ENCODE measurements at regions not wholly inside any gene's neighbourhood (a gene's known extent, or its start where the extent isn't known, plus 50 kb on each side); places are given as distances from the start of the nearest gene placed in this dataset.
"Not testable (repeated sequence)": the region's sequence is repeated elsewhere in the genome, so short reads cannot be mapped to it uniquely, and the experiment has no call there.

DNA sequence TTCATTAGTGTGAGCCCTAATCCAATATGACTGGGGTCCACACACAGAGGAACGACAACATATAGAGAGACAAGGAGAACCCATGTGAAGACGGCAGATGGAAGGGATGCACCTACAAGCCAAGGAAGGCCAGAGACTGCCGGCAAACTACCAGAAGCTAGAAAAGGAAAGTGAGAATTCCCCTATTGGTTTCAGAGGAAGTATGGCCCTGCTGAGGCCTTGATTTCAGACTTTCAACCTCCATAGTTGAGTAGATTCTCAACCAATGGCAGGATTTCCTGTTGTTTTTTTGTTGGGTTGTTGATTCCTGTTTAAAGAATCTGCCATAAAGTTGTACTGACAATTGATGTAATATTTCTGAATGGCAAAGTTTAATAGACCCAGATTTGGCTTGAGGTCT lies 241.5 kb downstream of the SATB2 start:
- DNase-seq: no peak

DNA sequence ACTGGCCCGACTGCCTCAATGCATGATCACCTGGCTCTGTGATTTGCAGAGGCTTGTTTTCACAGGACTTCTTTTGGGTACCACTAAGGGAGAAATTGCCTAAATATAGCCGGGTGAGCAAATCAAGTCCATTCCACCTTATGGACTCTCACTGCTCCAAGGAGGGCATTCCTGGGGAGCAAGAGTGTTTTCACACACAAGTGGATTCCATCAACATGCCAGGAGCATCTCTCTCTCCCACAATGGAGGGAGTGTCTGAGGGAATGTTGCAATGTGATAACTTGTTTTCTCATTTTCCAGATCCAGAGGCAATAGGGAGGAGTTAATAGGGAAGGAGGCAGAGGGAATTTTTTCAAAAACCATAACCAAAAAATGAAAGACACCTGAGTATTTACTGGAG lies 250.7 kb downstream of the SATB2 start:
- no peak for DNase-seq

DNA sequence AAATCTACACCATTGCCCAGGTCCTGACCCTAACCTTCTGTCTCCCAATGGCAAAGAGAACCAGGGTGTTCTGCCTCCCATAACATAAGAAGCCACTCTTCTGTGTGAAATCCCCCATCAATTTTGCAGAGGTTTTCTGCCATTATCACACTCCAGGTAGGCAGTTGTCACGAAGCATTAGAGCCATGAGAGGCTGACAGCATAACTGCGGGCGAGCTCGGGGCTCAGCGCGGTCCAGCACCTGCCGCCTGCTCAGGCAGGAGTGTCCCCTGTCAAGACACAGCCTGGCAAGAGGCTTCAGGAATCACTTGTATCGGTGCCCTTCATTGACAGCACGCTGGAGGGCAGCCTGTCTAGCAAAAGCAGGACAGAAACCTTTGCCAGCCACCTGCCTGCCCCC lies 251.2 kb downstream of the SATB2 start:
- DNase-seq: no peak

DNA sequence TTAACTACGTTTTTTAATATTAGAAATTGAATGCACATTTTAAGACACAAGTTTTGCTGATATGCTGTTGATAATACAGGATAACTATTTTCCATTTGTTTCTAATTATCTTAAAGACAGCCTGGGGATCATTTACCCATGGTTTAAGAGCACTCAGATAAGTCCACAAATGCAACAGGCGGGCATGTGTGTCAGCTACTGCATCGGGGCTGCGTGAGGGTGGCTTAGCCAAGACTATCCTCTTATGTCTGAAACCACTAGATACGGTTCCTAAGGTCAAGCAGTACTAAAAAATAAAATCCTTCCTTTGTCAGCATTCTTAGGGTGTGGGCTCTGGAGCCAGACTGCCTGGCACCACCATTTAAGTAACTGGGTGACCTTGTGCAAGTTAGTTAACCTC lies 254.8 kb downstream of the SATB2 start:
- DNase-seq: no peak

DNA sequence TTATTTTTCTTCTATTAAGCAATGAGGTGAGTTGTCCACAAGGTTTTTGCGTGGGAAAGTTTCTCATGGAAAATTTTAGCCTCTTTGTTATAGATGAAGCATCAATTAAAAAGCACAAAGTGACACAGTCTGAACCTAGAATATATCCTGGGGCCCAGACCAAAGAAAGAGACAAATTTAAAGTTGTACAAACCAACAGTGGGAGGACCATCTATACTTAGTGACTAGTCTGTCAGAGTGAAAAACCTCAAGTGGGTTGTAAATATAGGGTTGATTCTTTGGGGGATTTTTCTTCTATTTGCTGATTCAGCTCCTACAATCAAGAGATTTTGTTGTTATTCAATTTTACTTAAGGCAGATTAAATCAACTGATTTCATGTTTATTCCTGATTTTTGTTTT lies 256.2 kb downstream of the SATB2 start:
- no peak for DNase-seq

DNA sequence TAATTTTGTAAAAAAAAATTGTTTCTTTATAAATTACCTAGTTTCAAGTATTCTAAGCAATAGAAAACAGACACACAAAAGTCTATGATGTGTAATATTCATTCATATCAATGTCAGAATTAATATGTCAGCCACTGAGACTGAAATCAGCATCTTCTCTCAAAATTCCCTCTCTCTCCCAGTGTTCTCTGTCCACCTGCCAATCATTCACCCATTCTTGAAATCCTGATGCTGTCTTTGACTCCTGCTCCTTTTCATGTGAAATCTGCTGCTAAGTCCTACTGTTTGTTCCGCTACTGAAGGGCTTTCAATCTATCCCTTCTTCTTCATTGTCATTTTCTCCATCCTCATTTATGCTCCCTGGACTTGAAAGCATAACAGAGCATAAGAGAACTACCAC lies 257.9 kb downstream of the SATB2 start:
- DNase-seq: no peak

DNA sequence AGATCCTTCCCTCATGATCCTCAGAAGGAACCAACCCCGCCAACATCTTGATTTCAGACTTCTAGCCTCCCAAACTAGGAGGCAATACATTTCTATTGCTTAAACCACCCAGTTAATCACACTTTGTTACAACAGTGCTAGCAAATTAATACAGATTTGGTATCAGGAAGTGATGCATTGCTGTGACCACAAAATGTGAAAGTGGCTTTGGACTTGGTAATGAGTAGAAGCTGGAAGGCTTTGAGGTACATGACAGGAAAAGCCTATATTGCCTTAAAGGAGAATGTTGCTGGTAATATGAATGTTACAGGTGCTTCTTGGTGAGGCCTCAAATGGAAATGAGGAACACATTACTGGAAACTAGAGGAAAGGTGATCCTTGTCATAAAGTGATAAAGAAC lies 260.3 kb downstream of the SATB2 start:
- DNase-seq: no peak

DNA sequence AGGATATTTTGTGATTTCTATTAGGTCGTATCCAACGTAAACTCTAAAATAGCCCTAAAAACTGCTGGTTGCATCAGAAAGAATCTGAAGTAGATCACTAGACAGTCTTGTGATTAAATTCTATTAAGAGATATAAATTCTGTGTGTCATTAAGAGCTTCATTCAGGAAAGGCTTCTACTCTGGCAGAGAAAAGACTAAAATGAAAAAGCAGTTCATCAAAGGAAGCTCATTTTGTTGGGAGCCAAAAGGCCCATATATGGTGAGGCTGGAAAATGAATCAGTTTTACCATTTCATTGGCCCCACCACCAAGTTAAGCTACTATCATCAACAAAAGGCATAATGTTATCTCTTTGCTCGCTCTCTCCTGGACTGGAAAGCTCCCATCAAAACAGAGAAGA lies 261.1 kb downstream of the SATB2 start:
- no peak for DNase-seq

DNA sequence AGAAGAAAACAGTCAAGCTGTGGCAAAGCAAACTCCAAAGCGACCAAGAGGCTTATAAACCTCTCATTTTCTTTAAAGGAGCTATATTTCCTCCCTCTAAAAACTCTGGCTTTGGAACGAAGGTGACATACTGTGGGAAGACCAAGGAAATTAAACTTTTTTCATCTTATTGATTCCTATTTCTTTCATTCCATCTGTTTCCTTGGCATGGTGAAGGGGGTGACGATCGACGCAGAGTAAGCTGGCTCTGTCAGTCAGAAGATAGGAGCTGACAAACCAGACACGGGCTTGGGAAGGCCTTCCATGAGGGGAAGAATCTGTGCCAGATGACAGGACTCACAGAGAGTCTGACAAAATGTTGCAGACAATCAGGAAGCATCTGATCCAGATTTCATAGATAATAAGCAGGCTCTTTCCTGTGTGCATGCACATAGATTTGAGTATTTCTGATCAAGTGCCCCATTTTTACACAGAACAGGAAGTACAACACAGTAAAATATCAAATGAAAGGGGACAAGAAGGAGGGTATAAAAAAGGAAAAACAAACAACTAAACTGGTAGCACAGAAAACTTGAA lies 261.7 kb downstream of the SATB2 start:
- DNase-seq: no peak

DNA sequence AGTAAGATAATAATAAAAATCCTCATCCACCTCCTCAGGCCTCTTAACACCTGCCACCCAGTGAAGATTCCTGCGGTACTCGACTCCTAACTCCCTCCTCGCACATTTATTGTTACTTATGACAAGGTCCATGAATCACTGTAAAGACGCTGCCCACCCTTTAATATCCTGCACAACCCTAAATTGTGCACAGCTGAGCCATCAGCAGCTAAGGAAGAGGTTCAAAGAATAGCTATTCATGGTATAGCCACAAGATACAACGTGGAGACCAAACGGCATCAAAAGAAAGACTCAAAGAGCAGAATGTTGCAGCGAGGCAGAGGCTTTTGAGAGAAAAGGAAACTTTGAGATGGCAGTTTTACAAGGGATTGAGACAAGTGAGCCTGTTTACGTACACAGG lies 266.3 kb downstream of the SATB2 start:
- DNase-seq: no peak

DNA sequence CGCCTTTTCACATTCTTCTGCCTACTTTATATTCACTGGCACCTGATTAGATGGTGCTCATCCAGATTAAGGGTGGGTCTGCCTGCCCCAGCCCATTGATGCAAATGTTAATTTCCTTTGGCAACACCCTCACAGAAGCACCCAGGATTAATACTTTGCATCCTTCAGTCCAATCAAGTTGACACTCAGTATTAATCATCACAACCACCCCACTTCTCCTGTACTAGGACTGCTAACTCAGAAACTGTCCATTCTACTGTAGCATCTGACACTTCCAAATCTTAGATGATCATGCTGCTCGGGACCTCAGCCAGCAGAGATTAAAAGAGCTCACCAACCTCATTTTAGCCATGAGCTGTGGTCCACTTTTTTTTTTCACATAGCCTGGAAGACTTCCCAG lies 268.5 kb downstream of the SATB2 start:
- DNase-seq: no peak

DNA sequence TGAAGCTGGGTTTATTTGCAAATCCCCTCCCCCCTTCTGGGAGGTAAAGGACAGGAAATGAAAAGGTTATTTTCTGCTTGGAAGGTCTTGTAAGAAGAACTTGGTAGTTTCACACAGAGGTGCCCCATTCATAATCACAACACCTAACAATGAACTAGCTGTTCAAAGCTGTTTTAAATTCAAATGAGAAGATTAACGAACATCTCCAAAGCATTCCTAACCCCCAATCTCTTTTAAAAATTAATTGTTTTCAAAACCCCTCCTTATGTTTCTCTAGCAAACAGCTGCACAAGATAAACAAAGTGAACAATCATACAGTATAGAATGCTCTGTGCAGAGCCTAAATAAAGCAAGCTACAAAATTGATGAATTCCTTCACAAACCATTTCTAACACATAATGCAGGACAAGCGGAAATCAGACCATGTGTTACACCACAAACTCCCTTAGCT lies 271.4 kb downstream of the SATB2 start:
- DNase-seq: no peak

DNA sequence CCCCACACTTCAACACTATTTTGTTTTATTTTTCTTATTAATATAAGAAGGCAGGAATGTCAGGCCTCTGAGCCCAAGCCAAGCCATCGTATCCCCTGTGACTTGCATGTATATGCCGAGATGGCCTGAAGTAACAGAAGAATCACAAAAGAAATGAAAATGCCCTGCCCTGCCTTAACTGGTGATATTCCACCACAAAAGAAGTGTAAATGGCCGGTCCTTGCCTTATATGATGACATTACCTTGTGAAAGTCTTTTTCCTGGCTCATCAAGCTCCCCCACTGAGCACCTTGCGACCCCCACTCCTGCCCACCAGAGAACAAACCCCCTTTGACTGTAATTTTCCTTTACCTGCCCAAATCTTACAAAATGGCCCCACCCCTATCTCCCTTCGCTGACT lies 272.6 kb downstream of the SATB2 start:
- not testable (repeated sequence) for DNase-seq

DNA sequence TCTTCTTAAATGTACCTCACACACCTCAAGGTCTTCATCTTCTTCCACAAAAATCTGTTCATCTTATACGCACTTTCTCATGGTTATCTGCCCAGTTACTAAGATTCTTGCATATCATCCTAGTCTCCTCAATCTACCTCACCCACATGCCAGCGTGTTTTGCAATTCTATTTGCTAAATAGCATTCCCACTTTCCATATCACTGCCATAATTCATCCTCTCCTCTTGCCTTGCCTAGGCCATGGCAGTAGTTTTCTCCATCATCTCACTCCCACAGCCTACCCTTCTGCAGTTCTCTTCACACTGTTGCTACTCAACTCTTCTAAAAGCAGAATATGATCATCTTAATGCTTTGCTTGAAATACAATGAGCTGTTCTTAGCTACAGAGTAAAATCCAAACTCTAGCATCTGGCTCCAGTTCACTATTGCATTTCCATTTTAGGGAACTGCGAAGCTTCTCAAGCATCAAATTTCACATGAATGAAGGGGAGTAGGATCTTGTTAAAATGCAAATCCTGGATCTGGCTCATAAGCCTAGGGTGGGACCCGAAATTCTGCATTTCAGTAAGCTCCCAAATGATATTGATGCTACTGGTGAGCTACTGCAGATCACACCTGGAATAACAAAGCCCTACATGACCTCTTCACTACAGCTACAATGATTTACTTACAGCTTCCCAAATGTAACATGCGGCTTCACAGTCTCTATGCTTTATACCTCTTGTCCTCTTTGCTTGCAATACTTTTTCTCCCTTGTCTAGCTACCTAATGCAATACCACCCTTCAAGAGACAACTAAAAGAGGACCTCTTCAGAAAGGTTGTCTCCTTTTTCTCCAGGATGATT lies 293.9 kb downstream of the SATB2 start:
- no peak for DNase-seq

DNA sequence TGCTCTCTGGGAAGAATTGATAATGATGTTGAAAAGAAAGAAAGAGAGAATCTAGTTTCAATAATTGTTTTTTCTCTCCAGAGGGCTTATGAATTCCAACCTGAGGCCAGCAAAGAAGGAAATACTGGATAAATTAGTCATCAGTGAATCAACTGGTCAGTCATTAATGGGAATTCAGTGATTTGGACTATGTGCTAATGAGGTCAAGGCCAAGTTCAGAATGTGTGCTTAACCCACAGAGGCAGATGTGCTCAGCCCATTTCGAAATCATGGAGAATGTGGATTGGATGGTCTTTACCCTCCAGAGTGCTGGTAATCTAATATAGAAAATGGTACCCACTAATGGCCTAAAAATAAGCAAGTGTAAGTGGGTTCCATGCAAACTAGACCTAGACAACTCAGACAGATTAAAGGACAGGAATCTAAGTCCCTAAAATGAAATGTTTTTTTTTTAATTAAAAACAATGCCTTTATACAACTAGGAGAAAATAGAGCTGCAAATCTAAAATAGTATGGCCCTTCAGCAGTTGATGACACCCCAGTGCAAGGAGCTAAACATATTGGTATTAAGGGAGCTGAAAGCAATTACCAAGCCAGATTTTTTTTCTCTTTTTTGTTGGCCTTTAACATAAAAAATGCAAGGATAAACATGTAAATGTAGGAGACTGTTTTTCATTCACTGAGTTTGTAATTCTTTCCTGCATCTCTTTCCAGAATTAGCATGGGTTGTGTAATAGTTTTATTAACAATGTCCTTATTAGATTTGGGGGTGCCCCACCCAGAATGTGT lies 296.9 kb downstream of the SATB2 start:
- no peak for DNase-seq

DNA sequence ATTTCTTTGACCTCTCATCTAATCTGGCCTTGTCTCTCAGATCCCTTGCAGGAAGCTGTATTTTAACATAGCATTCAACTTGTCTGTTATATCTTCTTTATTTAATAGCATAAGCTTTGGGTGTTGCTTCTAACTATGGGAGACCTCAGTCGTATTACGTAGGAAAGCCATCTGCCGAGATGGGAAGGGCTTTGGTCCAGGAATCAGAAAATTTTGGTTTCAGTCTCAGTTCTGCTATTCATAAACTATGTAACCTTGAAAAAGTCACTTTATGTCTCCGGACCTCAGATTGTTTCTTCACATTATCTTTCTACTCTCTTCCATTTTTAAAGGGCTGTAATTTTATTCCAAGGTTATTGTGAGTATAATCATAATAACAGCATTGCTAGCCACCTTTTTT lies 297.7 kb downstream of the SATB2 start:
- no peak for DNase-seq

DNA sequence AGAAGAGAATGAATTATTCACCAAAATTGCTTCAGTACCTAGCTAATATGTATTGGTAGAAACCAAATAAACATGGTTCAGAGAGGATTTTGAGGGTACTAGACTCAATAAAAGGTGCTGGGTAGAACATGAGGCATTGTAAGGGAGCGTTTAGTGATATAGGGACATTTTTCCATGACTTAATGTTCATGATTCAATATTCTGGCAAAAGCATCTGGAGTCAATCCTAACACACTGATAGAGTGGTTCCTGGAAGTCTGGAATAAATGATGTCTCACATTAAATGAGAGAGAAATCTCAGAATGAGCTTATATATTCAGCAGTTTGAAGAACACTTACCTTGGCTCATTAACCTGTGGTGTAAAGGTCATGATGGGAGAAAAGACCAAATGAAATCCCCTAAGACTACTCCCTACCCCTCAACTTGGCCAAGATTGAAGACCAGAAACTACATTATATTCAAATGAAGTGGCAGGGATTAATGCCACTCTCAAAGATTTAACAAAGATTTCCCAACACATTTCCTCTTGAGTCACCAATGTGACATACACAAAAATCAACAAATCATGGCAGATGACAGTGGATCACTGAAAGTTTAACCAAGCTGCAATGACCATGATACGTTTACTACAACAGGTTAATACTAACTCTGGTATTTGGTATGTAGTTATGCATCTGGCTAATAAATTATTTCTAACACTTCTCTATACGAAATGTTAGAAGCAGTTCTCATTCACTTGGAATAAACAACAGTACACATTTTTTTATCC lies 309.5 kb downstream of the SATB2 start:
- DNase-seq: no peak

DNA sequence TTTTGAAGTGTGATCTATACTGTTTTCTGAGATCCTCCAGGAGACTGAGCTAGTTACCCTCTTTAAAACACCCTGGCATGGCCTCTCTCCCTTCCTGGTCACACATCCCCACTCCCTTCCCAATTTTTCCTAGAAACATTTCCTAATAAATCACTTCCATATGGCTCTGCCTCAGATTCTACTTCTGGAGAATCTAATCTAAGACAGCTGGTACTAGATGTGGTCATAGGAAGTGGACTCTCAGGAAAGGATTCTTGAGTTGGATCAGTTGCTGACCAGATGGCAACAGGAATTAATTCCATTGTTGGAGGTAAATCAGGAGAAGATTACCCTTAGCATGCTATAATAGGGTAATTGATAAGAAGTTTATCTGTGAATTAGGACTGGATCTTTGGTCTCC lies 310.5 kb downstream of the SATB2 start:
- DNase-seq: no peak

DNA sequence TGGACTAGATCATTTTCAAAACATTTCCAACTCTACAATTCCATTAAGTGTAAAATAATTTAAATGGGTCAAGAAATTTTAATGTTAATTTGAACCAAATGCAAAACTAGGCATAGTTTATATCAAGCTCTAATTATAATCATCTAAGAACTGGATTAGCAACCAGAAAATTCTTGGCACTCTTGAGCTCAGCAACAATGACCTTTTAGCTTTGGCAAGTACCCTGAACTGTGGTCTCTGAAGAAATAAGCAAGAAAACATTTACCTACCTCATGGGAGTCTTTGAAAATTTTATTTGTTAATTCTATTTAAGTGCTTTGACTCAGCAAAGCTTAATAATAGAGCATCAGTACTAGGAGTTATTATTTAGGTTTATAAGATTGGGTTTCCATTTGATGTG lies 313.2 kb downstream of the SATB2 start:
- no peak for DNase-seq

DNA sequence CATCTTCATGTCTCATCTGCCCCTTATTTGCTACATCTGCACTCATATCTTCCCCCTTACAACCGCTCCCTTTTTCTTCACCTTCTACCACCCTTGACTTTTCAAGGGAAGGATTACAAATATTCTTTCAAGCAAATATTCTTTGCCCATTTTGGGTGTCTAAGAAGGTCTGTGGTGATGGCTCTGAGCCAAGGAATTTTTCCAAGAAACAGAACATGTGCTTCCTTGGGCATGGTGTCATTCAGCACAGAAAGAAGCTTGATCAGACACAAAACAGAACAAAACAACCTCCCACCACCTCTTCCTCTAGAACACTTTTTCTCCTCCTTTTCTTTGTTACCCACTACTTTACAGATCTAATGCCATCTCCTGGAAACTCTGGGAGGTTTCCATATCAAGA lies 313.7 kb downstream of the SATB2 start:
- DNase-seq: no peak

DNA sequence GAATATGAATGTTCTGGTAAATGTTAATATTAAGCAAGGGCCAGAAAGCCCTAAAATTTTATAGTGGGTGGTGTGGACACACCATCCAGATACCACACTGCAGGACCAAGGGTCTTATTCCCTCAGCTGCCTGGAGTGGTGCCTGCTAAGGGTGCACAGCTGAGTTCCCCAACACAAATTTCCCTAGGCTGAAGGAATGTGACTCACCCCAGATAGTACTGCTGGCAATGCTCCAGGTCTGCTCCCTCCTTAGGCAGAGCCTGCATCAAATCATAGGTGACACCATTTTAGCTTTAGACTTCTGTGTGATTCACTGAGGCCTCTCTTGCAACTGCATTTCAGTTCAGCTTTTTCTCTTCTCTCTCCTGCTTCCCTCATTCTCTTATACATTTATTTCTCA lies 321.1 kb downstream of the SATB2 start:
- no peak for DNase-seq

DNA sequence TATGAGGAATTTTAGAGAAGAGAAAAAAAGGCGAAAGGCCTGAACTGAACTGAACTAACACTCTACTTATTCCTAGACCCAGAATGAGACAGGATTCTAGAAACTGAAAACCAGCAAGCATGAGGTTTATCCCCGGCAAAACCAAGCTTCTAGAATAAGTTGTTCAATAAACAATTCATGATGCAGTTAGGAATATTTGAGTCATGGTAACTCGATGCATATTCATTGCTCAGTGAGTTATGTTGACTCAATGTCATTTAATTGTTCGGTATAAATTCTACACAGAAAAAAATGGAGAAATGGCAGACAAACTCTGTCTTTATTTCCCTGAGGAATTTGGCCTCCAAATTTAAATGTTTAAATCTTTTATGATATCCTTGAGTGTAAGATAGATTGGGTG lies 321.5 kb downstream of the SATB2 start:
- no peak for DNase-seq

DNA sequence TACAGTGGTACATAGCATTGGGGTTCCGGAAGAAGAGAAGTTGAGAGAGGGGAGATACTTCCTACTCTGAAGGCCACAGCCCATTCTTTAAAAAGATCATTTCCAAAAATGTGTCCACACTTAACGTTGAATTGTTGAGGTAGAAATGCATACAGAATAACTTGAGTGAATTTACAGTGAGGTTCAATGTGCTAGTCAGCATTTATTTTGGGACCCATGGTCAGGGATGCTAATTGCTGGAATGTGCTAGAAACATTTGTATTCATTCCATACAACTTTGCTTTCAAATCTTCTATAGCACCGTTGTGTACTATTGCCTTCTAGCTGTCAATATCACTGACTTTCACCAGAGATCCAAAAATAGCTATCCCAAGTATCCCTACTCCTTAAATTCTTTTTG lies 325.9 kb downstream of the SATB2 start:
- no peak for DNase-seq
